ENCODE measurements at regions not wholly inside any gene's neighbourhood (a gene's known extent, or its start where the extent isn't known, plus 50 kb on each side); places are given as distances from the start of the nearest gene placed in this dataset.

DNA sequence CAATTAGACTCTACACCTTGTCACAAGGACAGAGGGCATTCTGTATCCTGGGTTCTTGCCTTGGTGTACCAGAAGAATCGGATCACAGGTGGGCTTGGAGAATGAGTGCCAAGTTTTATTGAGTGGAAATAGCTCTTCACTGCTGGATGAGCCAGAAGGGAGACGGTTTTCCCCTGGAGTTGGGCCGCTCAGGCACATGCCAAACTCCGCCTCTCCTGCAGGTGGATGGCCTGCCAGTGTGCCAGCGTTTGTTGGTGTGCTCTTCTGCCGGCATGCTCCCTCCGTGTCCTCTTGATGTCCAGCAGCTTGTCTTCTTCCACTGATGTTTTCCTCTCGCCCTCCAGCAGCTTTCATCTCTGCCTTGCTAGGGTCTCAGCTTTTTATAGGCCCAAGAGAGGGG is 115.5 kb upstream of the RAB27B start:
- Histone ChIP-seq H3K27ac (ENCODE audit: extremely low read depth, low read depth, low read length) (no peak overlapping the region), H3K4me1 (ENCODE audit: control insufficient read depth, insufficient read depth, low read length) (peaks cover 4% of the 10 kb centered on the region), H3K9me3 (ENCODE audit: control insufficient read depth, insufficient read depth, low read depth, low read length) (no peaks in the 10 kb centered on the region), H3K36me3 (ENCODE audit: control insufficient read depth in 2 of 2, insufficient read depth in 1 of 2, low read length in 2 of 2) (no peaks in the 10 kb centered on the region), H3K4me3 (ENCODE audit: low read depth, low read length) (no peak overlapping the region)
- ChIA-PET POLR2A (no interaction called here), CTCF (interaction anchor here (0.9 kb wide), 1 partner anchor 268 kb away, joined by 5 read pairs; no protein-coding TSS in a partner anchor)
- TF ChIP-seq ZNF169 (tag by site-specific recombination; IDR thresholded peaks at IDR 0.05): no peak
- TF ChIP-seq ZSCAN16 (tag by site-specific recombination; IDR thresholded peaks at IDR 0.05): no peak
- no peak for TF ChIP-seq ZNF2 (tag by site-specific recombination; IDR thresholded peaks at IDR 0.05)

DNA sequence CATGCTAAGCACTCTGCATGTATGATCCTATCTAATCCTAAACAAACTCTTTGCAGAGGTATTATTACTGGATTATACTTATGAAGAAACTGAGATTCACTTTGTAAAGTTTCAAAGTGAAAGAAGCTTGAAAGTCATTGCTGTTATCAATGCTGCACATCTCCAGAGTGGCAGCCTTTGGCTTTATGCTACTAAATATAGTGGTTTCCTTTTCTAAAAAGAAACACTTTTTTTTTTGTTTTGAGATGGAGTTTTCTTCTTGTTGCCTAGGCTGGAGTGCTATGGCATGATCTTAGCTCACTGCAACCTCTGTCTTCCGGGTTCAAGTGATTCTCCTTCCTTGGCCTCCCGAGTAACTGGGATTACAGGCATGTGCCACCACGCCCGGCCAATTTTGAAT is 114.9 kb upstream of the RAB27B start:
- H3K27ac ChIP-seq (ENCODE audit: extremely low read depth, low read depth, low read length): no peak overlapping the region
- CTCF ChIA-PET: interaction anchor here (0.9 kb wide), 1 partner anchor 269 kb away, joined by 5 read pairs; no protein-coding TSS in a partner anchor

DNA sequence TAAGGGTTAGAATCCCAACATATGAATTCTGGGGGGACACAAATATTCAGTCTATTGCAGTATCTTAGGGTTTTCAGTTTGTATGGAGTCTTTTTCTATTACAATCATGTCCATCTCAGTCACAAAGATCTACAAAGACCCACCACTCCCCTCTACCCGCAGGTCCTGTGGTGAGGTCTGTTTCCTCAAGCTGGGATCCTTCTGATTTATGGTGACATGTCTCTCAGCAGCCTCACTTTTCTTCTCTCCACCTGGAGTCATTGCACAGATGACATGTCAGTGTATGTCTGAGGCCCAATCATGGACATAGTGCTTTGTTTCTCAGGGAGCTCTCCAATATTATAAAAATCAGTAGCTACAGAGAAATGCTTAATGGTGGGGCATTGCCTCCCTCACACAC is 113.4 kb upstream of the RAB27B start:
- no peak overlapping the region for H3K27ac ChIP-seq (ENCODE audit: extremely low read depth, low read depth, low read length)
- no peak overlapping the region for H3K4me3 ChIP-seq (ENCODE audit: low read depth, low read length)
- H3K9me3 ChIP-seq (ENCODE audit: control insufficient read depth, insufficient read depth, low read depth, low read length): no peaks in the 10 kb centered on the region
- H3K4me1 ChIP-seq (ENCODE audit: control insufficient read depth, insufficient read depth, low read length): peaks cover 4% of the 10 kb centered on the region
- TF ChIP-seq ZBTB17 (tag by site-specific recombination; IDR thresholded peaks at IDR 0.05) (no peak), ZNF24 (tag by site-specific recombination; IDR thresholded peaks at IDR 0.05) (no peak)
- ChIA-PET CTCF (no interaction called here), POLR2A (no interaction called here)
- no peaks in the 10 kb centered on the region for H3K36me3 ChIP-seq (ENCODE audit: control insufficient read depth in 2 of 2, insufficient read depth in 1 of 2, low read length in 2 of 2)

More for the DNA sequence above, 114.9 kb upstream of the RAB27B start:
- POLR2A ChIA-PET: no interaction called here
- Histone ChIP-seq H3K4me3 (ENCODE audit: low read depth, low read length) (no peak overlapping the region), H3K9me3 (ENCODE audit: control insufficient read depth, insufficient read depth, low read depth, low read length) (no peaks in the 10 kb centered on the region), H3K36me3 (ENCODE audit: control insufficient read depth in 2 of 2, insufficient read depth in 1 of 2, low read length in 2 of 2) (no peaks in the 10 kb centered on the region), H3K4me1 (ENCODE audit: control insufficient read depth, insufficient read depth, low read length) (peaks cover 4% of the 10 kb centered on the region)
- no peak for TF ChIP-seq ZNF366 (tag by site-specific recombination; conservative IDR thresholded peaks at IDR 0.05)
- TF ChIP-seq, protein P1, sequence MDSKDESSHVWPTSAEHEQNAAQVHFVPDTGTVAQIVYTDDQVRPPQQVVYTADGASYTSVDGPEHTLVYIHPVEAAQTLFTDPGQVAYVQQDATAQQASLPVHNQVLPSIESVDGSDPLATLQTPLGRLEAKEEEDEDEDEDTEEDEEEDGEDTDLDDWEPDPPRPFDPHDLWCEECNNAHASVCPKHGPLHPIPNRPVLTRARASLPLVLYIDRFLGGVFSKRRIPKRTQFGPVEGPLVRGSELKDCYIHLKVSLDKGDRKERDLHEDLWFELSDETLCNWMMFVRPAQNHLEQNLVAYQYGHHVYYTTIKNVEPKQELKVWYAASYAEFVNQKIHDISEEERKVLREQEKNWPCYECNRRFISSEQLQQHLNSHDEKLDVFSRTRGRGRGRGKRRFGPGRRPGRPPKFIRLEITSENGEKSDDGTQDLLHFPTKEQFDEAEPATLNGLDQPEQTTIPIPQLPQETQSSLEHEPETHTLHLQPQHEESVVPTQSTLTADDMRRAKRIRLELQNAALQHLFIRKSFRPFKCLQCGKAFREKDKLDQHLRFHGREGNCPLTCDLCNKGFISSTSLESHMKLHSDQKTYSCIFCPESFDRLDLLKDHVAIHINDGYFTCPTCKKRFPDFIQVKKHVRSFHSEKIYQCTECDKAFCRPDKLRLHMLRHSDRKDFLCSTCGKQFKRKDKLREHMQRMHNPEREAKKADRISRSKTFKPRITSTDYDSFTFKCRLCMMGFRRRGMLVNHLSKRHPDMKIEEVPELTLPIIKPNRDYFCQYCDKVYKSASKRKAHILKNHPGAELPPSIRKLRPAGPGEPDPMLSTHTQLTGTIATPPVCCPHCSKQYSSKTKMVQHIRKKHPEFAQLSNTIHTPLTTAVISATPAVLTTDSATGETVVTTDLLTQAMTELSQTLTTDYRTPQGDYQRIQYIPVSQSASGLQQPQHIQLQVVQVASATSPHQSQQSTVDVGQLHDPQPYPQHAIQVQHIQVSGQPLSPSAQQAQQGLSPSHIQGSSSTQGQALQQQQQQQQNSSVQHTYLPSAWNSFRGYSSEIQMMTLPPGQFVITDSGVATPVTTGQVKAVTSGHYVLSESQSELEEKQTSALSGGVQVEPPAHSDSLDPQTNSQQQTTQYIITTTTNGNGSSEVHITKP (tag by site-specific recombination; IDR thresholded peaks at IDR 0.05): no peak
- no peak for TF ChIP-seq ZNF132 (tag by site-specific recombination; IDR thresholded peaks at IDR 0.05; ENCODE audit: borderline replicate concordance)
- no peak for TF ChIP-seq YY1 (tag by site-specific recombination; IDR thresholded peaks at IDR 0.05)
- TF ChIP-seq, protein P2, sequence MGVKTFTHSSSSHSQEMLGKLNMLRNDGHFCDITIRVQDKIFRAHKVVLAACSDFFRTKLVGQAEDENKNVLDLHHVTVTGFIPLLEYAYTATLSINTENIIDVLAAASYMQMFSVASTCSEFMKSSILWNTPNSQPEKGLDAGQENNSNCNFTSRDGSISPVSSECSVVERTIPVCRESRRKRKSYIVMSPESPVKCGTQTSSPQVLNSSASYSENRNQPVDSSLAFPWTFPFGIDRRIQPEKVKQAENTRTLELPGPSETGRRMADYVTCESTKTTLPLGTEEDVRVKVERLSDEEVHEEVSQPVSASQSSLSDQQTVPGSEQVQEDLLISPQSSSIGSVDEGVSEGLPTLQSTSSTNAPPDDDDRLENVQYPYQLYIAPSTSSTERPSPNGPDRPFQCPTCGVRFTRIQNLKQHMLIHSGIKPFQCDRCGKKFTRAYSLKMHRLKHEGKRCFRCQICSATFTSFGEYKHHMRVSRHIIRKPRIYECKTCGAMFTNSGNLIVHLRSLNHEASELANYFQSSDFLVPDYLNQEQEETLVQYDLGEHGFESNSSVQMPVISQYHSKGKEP (tag by site-specific recombination; IDR thresholded peaks at IDR 0.05): no peak

DNA sequence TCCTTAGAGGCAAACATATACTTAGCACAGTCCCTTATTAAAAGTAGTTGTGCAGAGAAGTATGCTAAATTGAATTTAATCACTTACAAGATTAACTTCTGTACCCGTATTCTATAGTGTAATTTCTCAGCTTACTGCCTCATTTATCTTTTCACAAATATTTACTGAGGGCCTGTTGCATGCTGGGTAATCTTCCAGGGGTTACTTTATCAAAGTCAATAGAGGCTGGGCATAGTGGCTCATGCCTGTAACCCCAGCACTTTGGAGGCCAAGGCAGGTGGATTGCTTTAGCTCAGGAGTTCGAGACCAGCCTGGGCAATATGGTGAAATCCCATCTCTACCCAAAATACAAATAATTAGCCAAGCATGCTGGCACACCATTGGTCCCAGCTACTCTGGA is 111.7 kb upstream of the RAB27B start:
- Histone ChIP-seq H3K9me3 (ENCODE audit: control insufficient read depth, insufficient read depth, low read depth, low read length) (no peaks in the 10 kb centered on the region), H3K36me3 (ENCODE audit: control insufficient read depth in 2 of 2, insufficient read depth in 1 of 2, low read length in 2 of 2) (no peaks in the 10 kb centered on the region), H3K4me3 (ENCODE audit: low read depth, low read length) (no peak overlapping the region), H3K27ac (ENCODE audit: extremely low read depth, low read depth, low read length) (no peak overlapping the region), H3K4me1 (ENCODE audit: control insufficient read depth, insufficient read depth, low read length) (peaks cover 4% of the 10 kb centered on the region)
- ChIA-PET CTCF (interaction anchor here (0.6 kb wide), 1 partner anchor 95 kb away, joined by 7 read pairs; no protein-coding TSS in a partner anchor), POLR2A (no interaction called here)
- TF ChIP-seq ZNF132 (tag by site-specific recombination; IDR thresholded peaks at IDR 0.05; ENCODE audit: borderline replicate concordance): no peak
- no peak for TF ChIP-seq GLI2 (tag by site-specific recombination; IDR thresholded peaks at IDR 0.05; ENCODE audit: borderline replicate concordance, low read depth)
- TF ChIP-seq ZNF670 (tag by site-specific recombination; IDR thresholded peaks at IDR 0.05; ENCODE audit: low read depth): no peak
- TF ChIP-seq ZNF37A (tag by site-specific recombination; IDR thresholded peaks at IDR 0.05): no peak
- TF ChIP-seq ZFP3 (tag by site-specific recombination; IDR thresholded peaks at IDR 0.05; ENCODE audit: low read depth): no peak
- TF ChIP-seq ZNF596 (tag by site-specific recombination; IDR thresholded peaks at IDR 0.05): no peak
- no peak for TF ChIP-seq GFI1B (tag by site-specific recombination; IDR thresholded peaks at IDR 0.05)
- TF ChIP-seq, protein P3, sequence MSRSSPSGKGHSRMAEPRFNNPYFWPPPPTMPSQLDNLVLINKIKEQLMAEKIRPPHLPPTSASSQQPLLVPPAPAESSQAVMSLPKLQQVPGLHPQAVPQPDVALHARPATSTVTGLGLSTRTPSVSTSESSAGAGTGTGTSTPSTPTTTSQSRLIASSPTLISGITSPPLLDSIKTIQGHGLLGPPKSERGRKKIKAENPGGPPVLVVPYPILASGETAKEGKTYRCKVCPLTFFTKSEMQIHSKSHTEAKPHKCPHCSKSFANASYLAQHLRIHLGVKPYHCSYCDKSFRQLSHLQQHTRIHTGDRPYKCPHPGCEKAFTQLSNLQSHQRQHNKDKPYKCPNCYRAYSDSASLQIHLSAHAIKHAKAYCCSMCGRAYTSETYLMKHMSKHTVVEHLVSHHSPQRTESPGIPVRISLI (tag by site-specific recombination; IDR thresholded peaks at IDR 0.05): no peak
- no peak for TF ChIP-seq ZNF341 (tag by site-specific recombination; IDR thresholded peaks at IDR 0.05; ENCODE audit: low read depth)
- TF ChIP-seq ZNF747 (tag by site-specific recombination; IDR thresholded peaks at IDR 0.05): no peak
- TF ChIP-seq PRDM1 (tag by site-specific recombination; IDR thresholded peaks at IDR 0.05): no peak
- TF ChIP-seq SP3 (tag by site-specific recombination; IDR thresholded peaks at IDR 0.05): no peak
